CD4-positive, alpha-beta memory T cell (primary cell): ENCODE measurements at regions not wholly inside any gene's neighbourhood (a gene's known extent, or its start where the extent isn't known, plus 50 kb on each side); places are given as distances from the start of the nearest gene placed in this dataset.

Experiments used
- CTCF ChIA-PET: fragments of 350-600 bp; sonication (Branson Sonifier 250); formaldehyde crosslinking; loops from one replicate; lab custom pipeline; 2021; ENCODE audit warnings: inconsistent platforms; ENCODE audit not compliant: partially characterized antibody; lab: Charles Lee
- POLR2A ChIA-PET: fragments of 350-600 bp; sonication (Branson Sonifier 250); formaldehyde crosslinking; loops from one replicate; lab custom pipeline; 2021; ENCODE audit not compliant: partially characterized antibody; lab: Charles Lee
- DNase-seq, 5 donors: peaks; one replicate each; pipeline versions ENCODE4 v3.0.0 to v3.0.0-alpha.2; 2020 to 2022; ENCODE audit warnings: mixed read lengths in 1 of 5
- H3K27ac ChIP-seq: one replicate; pipeline ENCODE4 v1.7.0; 2013; ENCODE audit warnings: low read depth, low read length
- H3K27me3 ChIP-seq: 2 replicates; pipeline ENCODE4 v1.7.0; 2013; ENCODE audit warnings: mild to moderate bottlenecking, low read length, moderate library complexity; ENCODE audit not compliant: insufficient read depth
- H3K36me3 ChIP-seq: 2 replicates; pipeline ENCODE4 v1.7.0; 2013; ENCODE audit warnings: mild to moderate bottlenecking, low read length, moderate library complexity; ENCODE audit not compliant: insufficient read depth
- H3K4me1 ChIP-seq: 2 replicates; pipeline ENCODE4 v1.7.0; 2013; ENCODE audit warnings: mild to moderate bottlenecking, low read length, moderate library complexity; ENCODE audit not compliant: insufficient read depth
- H3K4me3 ChIP-seq, 2 donors: one replicate each; pipeline ENCODE4 v1.7.0; 2013; ENCODE audit warnings: low read length in 2 of 2, mild to moderate bottlenecking in 1 of 2
- H3K9me3 ChIP-seq, 2 donors: one replicate each; pipeline ENCODE4 v1.7.0; 2013; ENCODE audit warnings: low read length in 2 of 2, control low read depth in 1 of 2; ENCODE audit not compliant: control insufficient read depth in 1 of 2
- H3K27ac Mint-ChIP-seq, 7 donors: one replicate each; pipeline ENCODE4 v1.8.0; 2020 to 2021; ENCODE audit warnings: mixed read lengths in 7 of 7, mild to moderate bottlenecking in 6 of 7, inconsistent platforms in 3 of 7, moderate library complexity in 3 of 7
- H3K27me3 Mint-ChIP-seq, 2 donors: one replicate each; pipeline ENCODE4 v1.8.0; 2020 to 2021; ENCODE audit warnings: mixed read lengths in 2 of 2
- H3K36me3 Mint-ChIP-seq, 2 donors: one replicate each; pipeline ENCODE4 v1.8.0; 2020 to 2021; ENCODE audit warnings: mixed read lengths in 2 of 2, inconsistent platforms in 1 of 2, mild to moderate bottlenecking in 1 of 2
- H3K4me1 Mint-ChIP-seq, 4 donors: one replicate each; pipeline ENCODE4 v1.8.0; 2020 to 2021; ENCODE audit warnings: mixed read lengths in 4 of 4, mild to moderate bottlenecking in 1 of 4
- H3K4me3 Mint-ChIP-seq, 8 donors: one replicate each; pipeline ENCODE4 v1.8.0; 2020 to 2021; ENCODE audit warnings: mixed read lengths in 8 of 8, mild to moderate bottlenecking in 7 of 8, moderate library complexity in 6 of 8, inconsistent platforms in 3 of 8
- H3K9me3 Mint-ChIP-seq, 8 donors: one replicate each; pipeline ENCODE4 v1.8.0; 2020 to 2021; ENCODE audit warnings: mixed read lengths in 8 of 8, mild to moderate bottlenecking in 5 of 8, inconsistent platforms in 3 of 8, moderate library complexity in 1 of 8
- intact Hi-C: fragments of 100-400 bp; cut with micrococcal nuclease; formaldehyde crosslinking; loops from one replicate; pipeline ENCODE4 v1.15.1; 2023

GRCh38 chr14:94876306-94876705 lies 106.4 kb upstream of the GSC start:
- Histone ChIP-seq H3K36me3 (no peaks in the 10 kb centered on the region), H3K4me1 (no peaks in the 10 kb centered on the region)
- POLR2A ChIA-PET, result no interaction called here

GRCh38 chr14:94875256-94875655 lies 105.3 kb upstream of the GSC start:
- peaks cover 19 to 27% of the 10 kb centered on the region in 2 donors for H3K27me3 Mint-ChIP-seq
- H3K4me1 ChIP-seq, result no peaks in the 10 kb centered on the region
- no peaks in the 10 kb centered on the region for H3K4me1 Mint-ChIP-seq
- H3K27me3 ChIP-seq, result no peaks in the 10 kb centered on the region
- ChIA-PET POLR2A (no interaction called here), CTCF (interaction anchor here (1.0 kb wide), 1 partner anchor 16 kb away, joined by 3 read pairs; no protein-coding TSS in a partner anchor)
- H3K36me3 Mint-ChIP-seq, result no peaks in the 10 kb centered on the region
- H3K4me3 ChIP-seq, result no peak overlapping the region
- no peaks in the 10 kb centered on the region for H3K36me3 ChIP-seq
- no peak for DNase-seq
- H3K4me3 Mint-ChIP-seq, result no peak overlapping the region
- H3K27ac ChIP-seq, result no peak overlapping the region
- H3K9me3 Mint-ChIP-seq, result peaks cover 0 to 3% (median 0%) of the 10 kb centered on the region in 8 donors
- H3K9me3 ChIP-seq, result no peaks in the 10 kb centered on the region
- intact Hi-C loops, result no loop called here
- H3K27ac Mint-ChIP-seq, result no peak overlapping the region

More at GRCh38 chr14:94876306-94876705, 106.4 kb upstream of the GSC start:
- no peak overlapping the region for H3K4me3 Mint-ChIP-seq
- Histone ChIP-seq H3K9me3 (no peaks in the 10 kb centered on the region), H3K27ac (no peak overlapping the region), H3K27me3 (no peaks in the 10 kb centered on the region), H3K4me3 (no peak overlapping the region)
- no peak overlapping the region for H3K27ac Mint-ChIP-seq
- peaks cover 19 to 25% of the 10 kb centered on the region in 2 donors for H3K27me3 Mint-ChIP-seq
- no peak for DNase-seq
- CTCF ChIA-PET, result no interaction called here
- H3K9me3 Mint-ChIP-seq, result peaks cover 0 to 3% (median 0%) of the 10 kb centered on the region in 8 donors
- intact Hi-C loops, result no loop called here
- no peaks in the 10 kb centered on the region for H3K36me3 Mint-ChIP-seq
- H3K4me1 Mint-ChIP-seq, result no peaks in the 10 kb centered on the region

GRCh38 chr14:94868772-94869072 lies 98.8 kb upstream of the GSC start:
- intact Hi-C loops, result no loop called here
- H3K4me1 Mint-ChIP-seq, result no peaks in the 10 kb centered on the region
- H3K9me3 Mint-ChIP-seq, result peaks cover 0 to 3% (median 0%) of the 10 kb centered on the region in 8 donors
- H3K27me3 Mint-ChIP-seq, result peaks cover 13 to 16% of the 10 kb centered on the region in 2 donors
- H3K27ac Mint-ChIP-seq, result no peak overlapping the region
- no peaks in the 10 kb centered on the region for H3K36me3 Mint-ChIP-seq
- ChIA-PET POLR2A (no interaction called here), CTCF (no interaction called here)
- no peak for DNase-seq
- Histone ChIP-seq H3K27me3 (no peaks in the 10 kb centered on the region), H3K9me3 (no peaks in the 10 kb centered on the region), H3K4me3 (no peak overlapping the region), H3K27ac (no peak overlapping the region), H3K36me3 (no peaks in the 10 kb centered on the region), H3K4me1 (no peaks in the 10 kb centered on the region)
- H3K4me3 Mint-ChIP-seq, result no peak overlapping the region

- Histone ChIP-seq H3K36me3 (no peaks in the 10 kb centered on the region), H3K27ac (no peak overlapping the region), H3K4me1 (no peaks in the 10 kb centered on the region), H3K27me3 (no peaks in the 10 kb centered on the region), H3K9me3 (no peaks in the 10 kb centered on the region), H3K4me3 (no peak overlapping the region)
- Mint-ChIP-seq H3K27ac (no peak overlapping the region), H3K27me3 (peaks cover 10 to 17% of the 10 kb centered on the region in 2 donors), H3K36me3 (no peaks in the 10 kb centered on the region), H3K4me1 (no peaks in the 10 kb centered on the region), H3K9me3 (peaks cover 0 to 3% (median 0%) of the 10 kb centered on the region in 8 donors), H3K4me3 (no peak overlapping the region)
- ChIA-PET POLR2A (no interaction called here), CTCF (no interaction called here)
- no peak for DNase-seq
- intact Hi-C loops, result no loop called here
Observed at GRCh38 chr14:94867946-94868771, 98.2 kb upstream of the GSC start.

- Mint-ChIP-seq H3K27ac (no peak overlapping the region), H3K4me1 (no peaks in the 10 kb centered on the region), H3K36me3 (no peaks in the 10 kb centered on the region), H3K9me3 (peaks cover 0 to 3% (median 0%) of the 10 kb centered on the region in 8 donors), H3K4me3 (no peak overlapping the region), H3K27me3 (peaks cover 10 to 18% of the 10 kb centered on the region in 2 donors)
- POLR2A ChIA-PET, result no interaction called here
- no peak overlapping the region for H3K27ac ChIP-seq
- H3K4me1 ChIP-seq, result no peaks in the 10 kb centered on the region
- no peak for DNase-seq
- CTCF ChIA-PET, result no interaction called here
- no peak overlapping the region for H3K4me3 ChIP-seq
- no peaks in the 10 kb centered on the region for H3K36me3 ChIP-seq
- intact Hi-C loops, result no loop called here
- no peaks in the 10 kb centered on the region for H3K9me3 ChIP-seq
- no peaks in the 10 kb centered on the region for H3K27me3 ChIP-seq
Observed at GRCh38 chr14:94867209-94867608, 97.3 kb upstream of the GSC start.

- H3K27me3 ChIP-seq, result no peaks in the 10 kb centered on the region
- H3K4me3 ChIP-seq, result no peak overlapping the region
- intact Hi-C loops, result no loop called here
- no peaks in the 10 kb centered on the region for H3K9me3 ChIP-seq
- no peaks in the 10 kb centered on the region for H3K4me1 Mint-ChIP-seq
- no peak overlapping the region for H3K4me3 Mint-ChIP-seq
- peaks cover 7 to 16% of the 10 kb centered on the region in 2 donors for H3K27me3 Mint-ChIP-seq
- no peaks in the 10 kb centered on the region for H3K4me1 ChIP-seq
- no peak for DNase-seq
- no peak overlapping the region for H3K27ac Mint-ChIP-seq
- H3K27ac ChIP-seq, result no peak overlapping the region
- ChIA-PET POLR2A (no interaction called here), CTCF (no interaction called here)
- H3K36me3 Mint-ChIP-seq, result no peaks in the 10 kb centered on the region
- H3K9me3 Mint-ChIP-seq, result no peaks in the 10 kb centered on the region
- no peaks in the 10 kb centered on the region for H3K36me3 ChIP-seq
Observed at GRCh38 chr14:94864387-94865195, 94.7 kb upstream of the GSC start.

GRCh38 chr14:94863366-94863765 lies 93.5 kb upstream of the GSC start:
- no peak overlapping the region for H3K4me3 Mint-ChIP-seq
- H3K27me3 ChIP-seq, result no peaks in the 10 kb centered on the region
- no peaks in the 10 kb centered on the region for H3K9me3 ChIP-seq
- H3K36me3 Mint-ChIP-seq, result no peaks in the 10 kb centered on the region
- ChIA-PET POLR2A (no interaction called here), CTCF (no interaction called here)
- H3K27ac Mint-ChIP-seq, result no peak overlapping the region
- no peak overlapping the region for H3K4me3 ChIP-seq
- H3K36me3 ChIP-seq, result no peaks in the 10 kb centered on the region
- intact Hi-C loops, result no loop called here
- H3K27me3 Mint-ChIP-seq, result peaks cover 5 to 18% of the 10 kb centered on the region in 2 donors
- no peaks in the 10 kb centered on the region for H3K4me1 Mint-ChIP-seq
- peaks cover 0 to 1% (median 0%) of the 10 kb centered on the region in 8 donors for H3K9me3 Mint-ChIP-seq
- no peak overlapping the region for H3K27ac ChIP-seq
- no peak for DNase-seq
- no peaks in the 10 kb centered on the region for H3K4me1 ChIP-seq
